ENCODE measurements at regions not wholly inside any gene's neighbourhood (a gene's known extent, or its start where the extent isn't known, plus 50 kb on each side); places are given as distances from the start of the nearest gene placed in this dataset.

GRCh38 chr19:31089681-31090080 lies 259.6 kb downstream of the TSHZ3 start:
- DNase-seq (ENCODE audit: low read depth) = no peak

- DNase-seq (ENCODE audit: low read depth) = peak; percentile 7
These were observed 264.1 kb downstream of the TSHZ3 start for GRCh38 chr19:31085125-31085524.

DNA sequence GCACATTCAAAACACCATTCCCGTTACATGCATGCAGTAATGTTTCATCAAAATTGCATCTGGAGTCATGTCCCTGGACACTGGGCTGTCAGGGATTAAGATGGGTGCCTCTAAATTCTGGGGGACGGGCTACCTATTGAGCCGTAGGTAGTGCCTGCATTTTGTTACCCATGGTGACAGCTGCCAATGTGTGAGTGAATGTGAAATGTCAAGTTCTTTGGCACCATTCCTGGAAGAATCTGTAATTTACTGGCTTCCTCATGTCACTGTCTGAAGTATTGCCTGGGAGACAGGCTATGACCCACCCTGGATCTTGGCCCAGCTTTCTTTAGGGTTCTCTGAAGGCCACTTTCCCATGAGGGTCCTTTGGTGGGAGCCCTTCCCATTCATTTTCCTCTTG lies 266.1 kb downstream of the TSHZ3 start:
- no peak for DNase-seq (ENCODE audit: low read depth)

- no peak for DNase-seq (ENCODE audit: low read depth)
These were observed 274.0 kb downstream of the TSHZ3 start for GRCh38 chr19:31075146-31075655.

DNA sequence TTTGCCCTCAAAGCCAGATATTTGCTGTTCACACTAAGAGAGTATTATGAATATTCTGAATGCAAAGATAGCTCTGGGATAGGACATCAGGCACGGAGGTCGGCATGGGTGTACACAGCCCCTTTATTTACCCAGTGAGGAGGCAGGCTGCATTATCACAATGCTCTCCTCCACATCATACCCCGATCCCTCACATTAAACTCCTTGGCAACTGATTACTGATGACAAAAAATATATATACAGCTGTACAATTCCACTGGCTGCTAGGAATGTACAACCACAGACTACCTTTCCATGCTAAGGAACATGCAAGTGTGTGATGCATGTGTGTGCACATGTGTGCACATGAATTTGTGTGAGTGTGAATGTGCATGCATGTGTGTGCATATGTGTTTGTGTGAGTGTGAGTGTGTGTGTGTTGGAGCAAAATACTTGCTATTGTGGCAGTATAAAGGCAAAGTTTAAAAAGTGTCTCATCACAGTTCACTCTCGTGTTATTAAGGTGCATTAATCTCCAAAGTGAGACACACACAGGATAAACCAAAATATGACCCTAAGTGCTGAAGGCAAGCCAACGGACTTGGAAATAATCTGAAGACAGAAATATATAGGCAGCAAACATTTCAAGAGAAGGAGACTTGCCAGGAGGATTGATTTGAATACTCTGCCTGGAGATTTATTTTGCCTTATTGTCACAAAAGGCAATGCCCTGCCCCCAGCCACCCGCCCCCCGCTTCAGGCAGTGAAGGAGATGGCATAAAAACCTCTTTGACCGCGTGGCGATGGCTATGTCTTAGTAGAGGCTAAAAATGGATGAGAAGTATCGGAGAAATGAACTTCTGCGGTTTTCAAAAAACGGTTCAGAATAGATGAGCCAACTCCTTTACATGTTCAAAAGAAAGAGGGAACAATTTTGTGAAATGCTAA lies 274.8 kb downstream of the TSHZ3 start:
- DNase-seq (ENCODE audit: low read depth) = no peak

- DNase-seq (ENCODE audit: low read depth) = no peak
These were observed 275.6 kb downstream of the TSHZ3 start for GRCh38 chr19:31073485-31074198.

- no peak for DNase-seq (ENCODE audit: low read depth)
These were observed 276.8 kb downstream of the TSHZ3 start for GRCh38 chr19:31072451-31072850.

GRCh38 chr19:31071136-31071855 lies 277.9 kb downstream of the TSHZ3 start:
- no peak for DNase-seq (ENCODE audit: low read depth)

DNA sequence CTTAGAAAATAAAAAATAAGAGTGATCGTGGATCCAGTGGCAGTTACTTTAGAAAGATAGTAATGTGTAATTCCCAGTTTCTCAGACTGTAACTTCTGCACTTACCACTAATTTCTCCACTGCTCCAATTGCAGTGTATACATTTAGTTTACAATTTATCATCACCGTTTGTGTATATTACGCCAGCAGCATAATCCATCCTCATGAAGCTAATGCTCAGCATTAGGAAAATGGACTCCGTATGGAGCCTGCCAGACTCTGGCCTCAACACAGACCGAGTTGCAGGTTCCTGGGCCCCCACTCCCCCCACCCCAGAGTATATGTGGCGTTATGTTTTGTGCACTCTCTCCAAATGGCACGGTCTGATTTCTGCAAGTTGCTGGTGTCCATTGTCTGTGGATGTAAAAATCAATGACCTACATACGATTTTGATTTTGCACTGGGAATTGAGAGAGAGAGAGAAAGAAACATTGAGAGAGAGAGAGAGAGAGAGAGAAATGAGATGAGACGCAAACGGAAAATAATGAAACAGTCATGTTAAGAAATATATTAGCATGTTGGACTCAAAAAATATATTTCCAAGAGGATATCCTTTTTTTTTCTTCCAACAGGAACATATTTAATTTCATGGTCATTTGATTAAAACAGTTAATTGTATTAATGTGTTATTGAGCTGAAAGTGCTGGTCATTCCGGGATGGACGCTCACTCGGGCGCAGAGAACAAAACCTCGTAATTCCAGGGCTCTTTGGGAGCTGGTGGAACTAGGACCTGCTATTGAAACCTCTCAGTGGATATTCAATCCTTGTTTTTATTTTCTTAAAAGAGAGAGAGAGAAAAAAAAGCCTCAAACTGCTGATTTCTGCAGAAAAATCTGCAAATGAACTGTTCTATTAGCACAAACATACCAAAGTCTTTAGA lies 278.8 kb downstream of the TSHZ3 start:
- DNase-seq (ENCODE audit: low read depth) = no peak

DNA sequence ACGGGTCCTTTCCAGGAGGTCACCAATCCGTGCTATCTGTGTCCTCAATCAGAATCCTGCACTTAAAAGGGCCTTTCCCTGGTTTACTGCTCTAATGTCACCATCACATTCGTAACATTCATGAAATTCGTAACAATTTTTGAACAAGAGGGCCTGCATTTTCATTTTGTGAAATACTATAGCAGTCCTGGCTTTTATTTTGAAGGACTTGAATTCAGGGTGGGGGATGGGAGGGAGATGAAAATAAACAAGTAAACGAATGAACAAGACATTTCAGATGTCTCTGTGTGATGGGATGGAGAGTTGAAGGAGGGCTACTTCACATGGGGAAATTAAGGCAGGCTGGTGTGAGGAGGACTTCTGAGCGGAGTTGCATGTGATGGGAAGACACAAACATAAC lies 281.0 kb downstream of the TSHZ3 start:
- no peak for DNase-seq (ENCODE audit: low read depth)

- DNase-seq (ENCODE audit: low read depth) = peak; percentile 35
These were observed 282.9 kb downstream of the TSHZ3 start for GRCh38 chr19:31066385-31066784.

GRCh38 chr19:31064491-31064890 lies 284.7 kb downstream of the TSHZ3 start:
- peak; percentile 10 for DNase-seq (ENCODE audit: low read depth)

GRCh38 chr19:31058676-31059340 lies 290.4 kb downstream of the TSHZ3 start:
- no peak for DNase-seq (ENCODE audit: low read depth)

GRCh38 chr19:31057476-31057875 lies 291.8 kb downstream of the TSHZ3 start:
- no peak for DNase-seq (ENCODE audit: low read depth)

GRCh38 chr19:31055454-31055853 lies 293.8 kb downstream of the TSHZ3 start:
- DNase-seq (ENCODE audit: low read depth) = no peak

GRCh38 chr19:31054430-31054829 lies 294.8 kb downstream of the TSHZ3 start:
- DNase-seq (ENCODE audit: low read depth) = peak; percentile 47

- DNase-seq (ENCODE audit: low read depth) = no peak
These were observed 299.8 kb downstream of the TSHZ3 start for GRCh38 chr19:31049431-31049830.

- no peak for DNase-seq (ENCODE audit: low read depth)
These were observed 303.2 kb downstream of the TSHZ3 start for GRCh38 chr19:31046024-31046423.

DNA sequence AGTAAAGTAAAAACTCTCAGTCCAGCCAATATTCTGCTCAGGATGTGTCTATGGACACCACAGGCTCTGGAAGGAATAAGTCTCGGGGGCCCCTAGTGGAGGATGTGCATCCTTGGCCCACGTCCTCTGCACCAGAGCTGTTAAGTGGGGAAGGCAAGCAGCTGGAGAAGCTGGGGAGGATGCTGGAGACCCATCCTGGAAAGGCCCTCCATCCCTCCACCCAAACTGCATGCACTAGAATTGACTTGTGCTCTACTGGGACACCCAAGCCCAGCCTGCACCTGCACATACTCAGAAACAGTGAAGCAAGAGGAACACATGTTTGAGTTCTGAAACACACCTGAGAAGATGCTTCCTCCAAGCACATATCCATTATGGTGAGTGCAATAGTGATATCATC lies 307.8 kb downstream of the TSHZ3 start:
- no peak for DNase-seq (ENCODE audit: low read depth)

DNA sequence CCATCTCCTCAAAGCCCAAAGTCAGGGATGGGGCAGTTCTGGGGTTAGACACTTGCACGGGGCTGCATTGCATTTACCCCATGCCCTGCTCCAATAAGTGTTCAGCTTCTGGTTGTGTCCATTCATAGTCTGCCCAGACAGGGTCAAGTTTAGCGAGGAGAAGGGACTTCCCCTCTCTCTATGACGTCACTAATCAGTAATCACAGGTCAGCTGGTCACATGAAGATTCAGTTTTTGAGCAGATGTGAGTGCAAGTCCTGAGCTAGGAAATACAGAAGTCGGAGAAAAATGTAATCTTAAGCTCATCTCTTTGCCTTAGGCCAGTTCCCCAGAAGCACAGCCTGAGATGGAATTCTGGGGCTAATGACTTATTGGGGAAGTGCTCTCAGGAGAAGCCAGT lies 310.1 kb downstream of the TSHZ3 start:
- DNase-seq (ENCODE audit: low read depth) = no peak

Measured in amniotic epithelial cell (primary cell).